Mucosa of stomach (tissue), 1 donor: ENCODE measurements at regions not wholly inside any gene's neighbourhood (a gene's known extent, or its start where the extent isn't known, plus 50 kb on each side); places are given as distances from the start of the nearest gene placed in this dataset.
"Not testable (repeated sequence)": the region's sequence is repeated elsewhere in the genome, so short reads cannot be mapped to it uniquely, and the experiment has no call there.

Experiments used
- H3K27me3 ChIP-seq: one replicate; pipeline ENCODE4 v1.7.0; 2013; ENCODE audit warnings: mild to moderate bottlenecking, low read length; ENCODE audit not compliant: control insufficient read depth, insufficient read depth
- H3K36me3 ChIP-seq: one replicate; pipeline ENCODE4 v1.7.0; 2013; ENCODE audit warnings: low read length; ENCODE audit not compliant: control insufficient read depth, insufficient read depth
- H3K4me1 ChIP-seq: one replicate; pipeline ENCODE4 v1.7.0; 2013; ENCODE audit warnings: mild to moderate bottlenecking, low read length; ENCODE audit not compliant: control insufficient read depth, insufficient read depth
- H3K4me3 ChIP-seq: one replicate; pipeline ENCODE4 v1.7.0; 2013; ENCODE audit warnings: low read length
- H3K9ac ChIP-seq: one replicate; pipeline ENCODE4 v1.7.0; 2013; ENCODE audit warnings: mild to moderate bottlenecking, low read length, moderate library complexity
- H3K9me3 ChIP-seq: one replicate; pipeline ENCODE4 v1.7.0; 2013; ENCODE audit warnings: mild to moderate bottlenecking, low read length, moderate library complexity; ENCODE audit not compliant: control insufficient read depth
- donor health status: Pancreatic carcinoma.

DNA sequence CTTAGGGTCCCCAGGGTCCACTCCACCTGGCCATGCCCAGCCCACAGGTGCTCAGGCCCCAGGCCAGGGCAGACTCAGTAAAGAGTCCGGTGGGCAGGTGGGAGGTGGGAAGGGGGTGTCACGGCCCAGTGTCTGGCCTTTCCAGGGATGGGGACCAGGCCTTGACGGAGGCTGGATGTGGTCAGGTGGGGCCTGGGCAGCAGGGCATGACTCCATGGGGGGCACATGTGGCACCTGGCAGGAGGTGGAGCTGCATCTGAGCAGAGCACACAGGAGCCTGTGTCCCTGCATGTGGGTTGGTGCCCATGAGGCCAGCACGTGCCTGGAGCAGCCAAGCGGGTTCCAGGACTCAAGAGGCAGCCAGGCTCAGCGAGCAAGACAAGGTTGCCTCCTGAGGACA, 132.9 kb downstream of the FAM53A start:
- H3K4me1 ChIP-seq, result no peaks in the 10 kb centered on the region
- H3K9me3 ChIP-seq, result no peaks in the 10 kb centered on the region
- no peak overlapping the region for H3K4me3 ChIP-seq
- no peak overlapping the region for H3K9ac ChIP-seq
- no peaks in the 10 kb centered on the region for H3K36me3 ChIP-seq
- H3K27me3 ChIP-seq, result peaks cover 16% of the 10 kb centered on the region

DNA sequence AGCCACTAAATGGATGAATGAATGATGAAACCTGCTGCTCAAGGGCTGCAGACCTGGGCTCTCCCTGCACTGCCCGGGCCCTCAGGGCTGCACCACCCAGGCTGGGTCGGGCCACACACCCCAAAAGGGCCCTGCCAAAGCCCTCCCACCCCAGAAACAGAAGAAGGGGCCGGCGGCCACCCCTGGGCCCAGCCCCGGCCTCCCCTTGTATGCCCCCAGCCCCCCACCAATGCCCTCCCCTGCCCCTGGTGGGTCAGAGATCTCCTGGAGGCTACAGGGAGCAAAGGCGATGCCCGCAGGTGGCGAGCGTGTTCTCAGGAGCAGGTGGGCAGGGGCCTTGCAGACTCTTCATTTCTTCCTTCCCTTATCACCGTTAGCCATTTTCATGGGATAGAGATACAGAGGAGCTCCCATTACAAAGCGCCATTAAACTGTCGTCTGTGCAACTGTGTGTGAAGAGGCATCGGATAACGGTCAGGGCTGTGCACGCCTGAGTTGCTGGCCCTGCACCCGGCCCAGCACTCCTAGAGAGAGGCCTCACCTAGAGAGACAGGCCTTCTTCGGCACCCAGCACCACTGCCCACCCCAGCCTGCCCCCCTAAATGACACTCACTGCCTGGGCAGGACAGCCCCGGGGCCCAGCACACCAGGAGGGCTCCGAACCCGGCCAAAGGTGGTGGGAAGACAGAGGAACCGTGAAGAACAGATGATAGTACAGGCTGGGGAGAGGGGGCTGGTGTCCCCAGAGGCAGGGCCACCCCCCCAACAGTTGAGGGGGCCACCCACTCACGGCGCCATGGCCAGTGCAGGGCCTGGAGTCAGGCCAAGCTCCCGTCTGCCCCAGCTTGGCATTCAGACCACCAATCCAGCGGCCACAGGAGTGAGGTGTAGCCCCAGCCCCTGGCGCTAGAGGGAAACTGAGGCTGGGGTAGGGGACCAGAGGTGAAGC, 133.7 kb downstream of the FAM53A start:
- Histone ChIP-seq H3K27me3 (peaks cover 11% of the 10 kb centered on the region), H3K9me3 (no peaks in the 10 kb centered on the region), H3K4me1 (no peaks in the 10 kb centered on the region), H3K4me3 (no peak overlapping the region), H3K36me3 (no peaks in the 10 kb centered on the region), H3K9ac (no peak overlapping the region)

DNA sequence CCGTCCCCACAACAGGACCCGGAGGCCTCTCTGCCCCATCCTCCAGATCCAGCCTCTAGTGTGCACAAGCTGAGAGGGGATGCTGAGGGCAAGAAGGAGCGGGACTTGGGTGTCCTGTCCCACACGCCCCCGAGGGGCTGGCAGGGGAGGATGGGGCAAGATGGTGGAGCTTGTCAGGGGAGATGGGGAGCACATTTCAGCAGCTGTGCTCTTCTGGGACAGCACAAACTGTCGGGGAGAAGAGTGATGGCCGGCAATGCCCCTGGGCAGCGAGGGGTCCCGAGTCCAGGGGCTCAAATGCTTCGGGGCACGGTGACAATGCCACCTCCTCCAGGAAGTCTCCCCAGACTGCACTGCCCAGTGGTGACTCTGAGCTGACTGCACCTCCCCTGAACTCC, 134.5 kb downstream of the FAM53A start:
- H3K9ac ChIP-seq, result no peak overlapping the region
- no peak overlapping the region for H3K4me3 ChIP-seq
- no peaks in the 10 kb centered on the region for H3K36me3 ChIP-seq
- peaks cover 11% of the 10 kb centered on the region for H3K27me3 ChIP-seq
- H3K9me3 ChIP-seq, result no peaks in the 10 kb centered on the region
- H3K4me1 ChIP-seq, result peaks cover 4% of the 10 kb centered on the region

- H3K9ac ChIP-seq, H3K9me3 ChIP-seq, H3K4me1 ChIP-seq, H3K36me3 ChIP-seq, H3K4me3 ChIP-seq: not testable (repeated sequence)
- H3K27me3 ChIP-seq, result peaks cover 11% of the 10 kb centered on the region
These were observed 135.1 kb downstream of the FAM53A start for GRCh38 chr4:1548827-1549637.

- H3K9me3 ChIP-seq, result no peaks in the 10 kb centered on the region
- peaks cover 4% of the 10 kb centered on the region for H3K4me1 ChIP-seq
- peaks cover 11% of the 10 kb centered on the region for H3K27me3 ChIP-seq
- no peaks in the 10 kb centered on the region for H3K36me3 ChIP-seq
- H3K4me3 ChIP-seq, result no peak overlapping the region
- H3K9ac ChIP-seq, result no peak overlapping the region
These were observed 136.0 kb downstream of the FAM53A start for GRCh38 chr4:1547856-1548826.

- Histone ChIP-seq H3K9ac (no peak overlapping the region), H3K4me3 (no peak overlapping the region), H3K36me3 (no peaks in the 10 kb centered on the region)
These were observed 136.8 kb downstream of the FAM53A start for GRCh38 chr4:1547131-1547855.

GRCh38 chr4:1544861-1545281, 138.6 kb upstream of the NKX1-1 start:
- peaks cover 3% of the 10 kb centered on the region for H3K27me3 ChIP-seq
- no peaks in the 10 kb centered on the region for H3K36me3 ChIP-seq
- H3K9me3 ChIP-seq, result no peaks in the 10 kb centered on the region
- H3K4me1 ChIP-seq, result peaks cover 4% of the 10 kb centered on the region
- H3K9ac ChIP-seq, result no peak overlapping the region
- H3K4me3 ChIP-seq, result no peak overlapping the region

More at GRCh38 chr4:1547131-1547855, 136.8 kb downstream of the FAM53A start:
- H3K4me1 ChIP-seq, result peaks cover 4% of the 10 kb centered on the region
- H3K27me3 ChIP-seq, result peaks cover 10% of the 10 kb centered on the region
- H3K9me3 ChIP-seq, result no peaks in the 10 kb centered on the region

- not testable (repeated sequence) for H3K4me1 ChIP-seq, H3K9ac ChIP-seq, H3K27me3 ChIP-seq, H3K36me3 ChIP-seq, H3K4me3 ChIP-seq, H3K9me3 ChIP-seq
These were observed 138.2 kb upstream of the NKX1-1 start for GRCh38 chr4:1544435-1544834.

GRCh38 chr4:1543976-1544375, 137.7 kb upstream of the NKX1-1 start:
- Histone ChIP-seq H3K36me3 (no peaks in the 10 kb centered on the region), H3K9me3 (no peaks in the 10 kb centered on the region), H3K27me3 (peaks cover 3% of the 10 kb centered on the region), H3K4me1 (peaks cover 4% of the 10 kb centered on the region), H3K4me3 (no peak overlapping the region), H3K9ac (no peak overlapping the region)

GRCh38 chr4:1543561-1543960, 137.3 kb upstream of the NKX1-1 start:
- no peaks in the 10 kb centered on the region for H3K36me3 ChIP-seq
- H3K27me3 ChIP-seq, result peaks cover 3% of the 10 kb centered on the region
- H3K4me1 ChIP-seq, result peaks cover 4% of the 10 kb centered on the region
- H3K9ac ChIP-seq, result no peak overlapping the region
- no peaks in the 10 kb centered on the region for H3K9me3 ChIP-seq
- H3K4me3 ChIP-seq, result no peak overlapping the region
